NCI-H2196 treated with DMSO at 0.1 percent for 48 hours (cell line): ENCODE measurements at regions not wholly inside any gene's neighbourhood (a gene's known extent, or its start where the extent isn't known, plus 50 kb on each side); places are given as distances from the start of the nearest gene placed in this dataset.
"Not testable (repeated sequence)": the region's sequence is repeated elsewhere in the genome, so short reads cannot be mapped to it uniquely, and the experiment has no call there.

Experiments
- DNase-seq: peaks from one replicate; lab custom pipeline; 2025; ENCODE audit not compliant: unreplicated experiment; lab: John Stamatoyannopoulos, UW

DNA sequence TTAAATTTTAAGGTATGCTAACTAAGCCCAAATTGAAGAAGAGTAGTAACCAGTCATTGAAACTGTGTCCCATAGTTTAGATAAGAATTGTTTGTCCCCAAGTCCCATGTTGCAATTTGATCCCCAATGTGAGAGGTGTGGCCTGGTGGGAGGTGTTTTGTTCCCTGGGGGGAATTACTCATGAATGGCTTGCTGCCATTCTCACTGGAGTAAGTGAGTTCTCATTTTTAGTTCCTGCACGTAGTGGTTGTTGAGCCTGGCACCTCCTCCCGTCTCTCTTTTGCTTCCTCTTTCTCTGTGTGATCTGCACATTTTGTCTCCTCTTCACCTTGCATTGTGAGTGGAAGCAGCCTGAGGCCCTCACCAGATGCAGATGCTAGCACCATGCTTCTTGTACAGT is 1271.0 kb downstream of the NSUN3 start:
- no peak for DNase-seq

DNA sequence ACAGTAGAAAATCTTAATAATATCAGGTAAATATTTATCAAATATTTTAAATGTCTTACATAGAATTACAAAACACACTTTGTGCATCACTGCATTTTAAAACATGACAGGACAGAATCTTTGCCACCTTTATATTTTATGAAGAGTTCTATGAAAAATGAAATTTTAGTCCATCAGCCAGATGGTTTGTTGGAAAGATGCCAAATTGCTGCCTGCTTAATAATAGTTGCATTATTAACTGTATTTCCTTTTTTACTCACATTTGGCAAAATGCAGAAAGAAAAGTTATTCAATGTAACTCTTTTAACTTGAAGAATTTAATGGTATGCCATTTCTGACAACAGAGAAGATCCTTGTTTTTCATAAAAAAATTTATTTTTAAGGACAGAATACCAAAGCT is 1271.6 kb downstream of the NSUN3 start:
- no peak for DNase-seq

DNA sequence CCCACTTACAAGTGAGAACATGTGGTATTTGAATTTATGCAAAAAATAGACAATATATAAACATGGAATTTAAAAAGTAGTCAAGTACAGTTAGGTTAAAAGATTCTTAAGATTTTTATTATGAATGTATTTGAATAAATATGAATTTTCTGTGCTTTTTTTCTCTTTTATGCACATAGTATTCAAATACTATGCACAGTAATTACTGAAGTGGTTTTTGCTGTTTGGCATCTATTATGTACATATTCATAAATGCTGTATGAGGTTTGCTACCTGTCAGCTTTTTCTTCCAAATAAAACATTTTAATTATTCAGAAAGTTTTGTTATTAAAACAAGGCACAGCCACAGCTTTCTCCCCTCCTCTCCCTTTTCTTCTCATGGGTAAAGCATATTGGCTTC is 1272.7 kb downstream of the NSUN3 start:
- no peak for DNase-seq

DNA sequence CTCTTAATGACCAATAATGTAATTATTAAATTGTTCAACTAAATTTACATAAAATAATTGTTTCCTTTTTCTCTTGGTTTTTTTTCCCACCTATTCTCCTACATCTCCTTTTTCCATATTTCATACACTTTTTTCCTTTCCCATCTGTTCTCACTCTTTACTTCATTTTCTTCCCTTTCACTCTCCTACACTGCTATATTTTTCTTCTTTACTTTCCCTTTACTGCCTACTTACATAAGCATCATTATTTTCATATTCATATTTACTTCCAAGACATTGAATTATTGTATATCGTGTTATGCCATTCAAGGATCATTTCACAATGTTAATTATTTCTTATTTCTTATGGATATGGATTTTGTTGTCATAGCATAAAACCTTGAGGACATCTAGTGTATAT is 1275.6 kb downstream of the NSUN3 start:
- DNase-seq: no peak

DNA sequence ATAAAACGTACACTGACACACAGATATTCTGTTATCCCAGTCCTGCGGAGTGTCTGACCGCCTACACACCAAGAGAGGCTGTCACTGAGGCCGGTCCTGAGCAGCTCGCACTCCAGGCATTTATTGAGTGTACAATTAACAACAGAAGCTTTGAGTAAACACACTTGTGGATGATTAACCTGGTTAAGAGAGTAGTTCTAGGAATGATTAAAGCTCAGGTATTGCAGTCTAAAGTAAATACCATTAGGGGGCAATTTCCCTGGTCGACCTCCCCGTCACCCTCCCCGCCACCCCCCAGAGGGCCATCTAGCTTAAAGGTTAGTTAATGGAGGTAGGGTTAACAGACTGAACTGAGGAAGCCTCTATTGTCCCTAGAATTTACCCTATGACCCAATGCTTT is 1278.5 kb downstream of the NSUN3 start:
- DNase-seq: no peak

DNA sequence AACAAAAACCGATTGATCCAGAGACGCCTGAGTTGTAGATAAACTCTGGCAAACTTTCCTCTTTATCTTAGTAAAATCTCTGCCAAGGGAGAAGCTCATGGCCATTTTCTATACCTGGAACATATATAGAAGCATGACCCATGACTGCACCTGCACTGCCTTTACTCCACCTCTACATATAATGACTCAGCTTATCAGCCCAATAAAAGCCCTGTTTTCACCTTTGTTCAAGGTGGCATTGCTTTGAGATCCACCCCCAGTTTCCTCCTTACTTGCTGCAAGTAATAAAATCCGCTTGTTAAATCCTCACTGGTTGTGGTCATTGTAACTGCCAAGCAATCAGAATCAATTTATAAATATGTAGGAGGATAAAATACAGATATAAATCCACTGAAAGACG is 1280.4 kb downstream of the NSUN3 start:
- no peak for DNase-seq

DNA sequence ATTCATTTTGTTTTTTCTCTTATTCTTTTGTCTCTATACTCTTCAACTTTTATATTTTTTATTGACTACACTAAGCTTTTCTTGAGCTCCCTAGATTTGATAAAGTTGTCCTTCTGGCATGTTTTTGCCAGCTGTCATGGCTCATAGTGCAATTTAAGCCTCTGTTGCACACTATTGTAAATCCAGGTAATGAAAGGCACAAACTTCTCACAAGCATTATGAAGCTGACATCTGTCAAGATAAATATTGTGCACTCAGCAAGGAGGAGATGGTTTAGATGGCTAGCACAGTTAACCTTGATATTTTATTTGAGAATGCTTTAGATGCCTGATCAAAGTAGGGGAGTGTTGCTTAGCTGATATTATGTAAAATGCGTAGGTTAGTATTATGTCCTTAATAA is 1280.9 kb downstream of the NSUN3 start:
- no peak for DNase-seq

DNA sequence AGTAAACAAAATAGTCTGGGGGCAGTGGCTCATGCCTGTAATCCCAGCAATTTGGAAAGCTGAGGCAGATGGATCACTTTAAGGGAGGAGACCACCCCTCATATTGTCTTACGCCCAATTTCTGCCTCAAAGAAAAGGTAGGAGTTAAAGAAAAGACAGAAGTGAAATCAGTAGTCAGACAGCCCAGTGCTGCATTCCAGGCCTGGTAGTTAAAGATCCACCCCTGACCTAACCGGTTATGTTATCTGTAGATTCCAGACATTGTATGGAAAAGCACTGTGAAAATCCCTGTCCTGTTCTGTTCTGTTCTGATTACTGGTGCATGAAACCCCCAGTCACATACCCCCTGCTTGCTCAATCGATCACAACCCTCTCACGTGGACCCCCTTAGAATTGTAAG is 1285.1 kb downstream of the NSUN3 start:
- not testable (repeated sequence) for DNase-seq

DNA sequence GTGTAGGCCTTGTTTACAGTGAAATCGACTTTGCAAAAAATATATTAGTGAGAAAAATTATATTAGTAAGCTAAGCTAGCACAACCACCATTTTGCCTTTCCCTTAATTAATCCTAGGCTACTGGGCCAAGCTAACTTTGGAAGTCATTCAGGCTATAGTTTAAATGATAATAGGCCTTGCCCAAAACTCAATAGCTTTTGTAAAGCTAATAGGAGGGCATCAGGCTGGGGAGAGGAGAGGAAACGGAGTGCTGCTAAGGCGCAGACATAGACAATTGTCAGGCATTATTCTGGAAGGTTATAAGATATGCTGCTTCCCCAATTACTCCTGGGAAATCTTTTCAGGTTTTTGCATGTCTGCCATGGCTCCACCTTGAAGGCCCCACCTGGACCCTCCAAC is 1286.0 kb downstream of the NSUN3 start:
- DNase-seq: no peak

DNA sequence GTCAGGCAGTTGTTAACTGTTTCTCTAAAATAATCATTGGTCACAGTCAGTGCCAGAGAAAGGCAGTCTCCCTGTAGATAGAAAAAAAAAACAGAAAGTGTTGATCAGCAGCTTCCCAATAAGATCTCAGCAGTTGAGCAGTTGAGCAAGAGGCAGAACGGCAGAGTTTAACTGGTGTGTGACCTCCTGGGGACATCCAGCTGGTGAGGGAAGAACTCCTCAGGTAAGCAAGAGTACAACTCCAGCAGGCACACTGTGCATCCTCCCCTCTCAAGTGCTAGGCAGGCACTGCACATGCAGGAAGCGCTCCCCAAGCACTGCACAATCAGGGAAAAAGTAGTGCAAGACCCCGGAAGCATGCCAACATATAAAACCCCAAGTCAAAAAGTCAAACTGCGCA is 1287.2 kb downstream of the NSUN3 start:
- no peak for DNase-seq

DNA sequence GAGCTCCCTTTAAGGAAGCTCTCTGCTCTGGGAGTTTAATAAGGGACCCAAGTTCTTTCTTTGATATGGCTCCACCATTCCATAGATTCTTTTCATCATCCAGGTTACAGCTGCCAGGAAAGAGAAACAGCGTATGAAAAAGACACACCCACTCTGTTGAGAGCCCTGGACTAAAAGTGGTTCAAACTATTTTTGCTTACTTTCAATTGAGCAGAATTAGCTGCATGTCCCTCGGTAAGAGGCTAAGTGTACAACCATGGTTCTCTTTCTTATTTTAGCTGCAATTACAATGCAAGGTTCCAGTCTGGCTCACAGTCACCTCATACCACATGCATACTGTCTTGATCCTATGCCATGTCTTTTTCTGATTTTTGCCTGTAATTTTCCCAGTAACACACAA is 1288.3 kb downstream of the NSUN3 start:
- DNase-seq: no peak

DNA sequence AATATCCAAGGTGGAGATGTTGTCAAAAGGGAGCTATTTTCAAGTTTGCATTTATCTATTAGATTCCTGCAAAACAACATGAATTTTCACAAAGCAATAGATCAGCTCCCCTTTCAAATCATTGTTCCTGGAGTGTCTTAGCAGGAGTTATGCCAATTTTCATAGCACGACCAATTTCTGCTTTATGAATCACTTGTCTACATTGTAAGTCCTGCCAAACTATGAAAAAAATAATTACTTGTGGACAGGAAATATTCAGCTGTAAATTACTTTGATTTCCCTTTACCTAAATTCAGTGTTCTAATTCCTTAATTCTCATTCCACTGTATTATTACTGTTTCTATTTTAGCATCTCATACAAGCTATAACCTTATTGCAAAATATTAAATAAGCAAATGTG is 1289.6 kb downstream of the NSUN3 start:
- DNase-seq: no peak

DNA sequence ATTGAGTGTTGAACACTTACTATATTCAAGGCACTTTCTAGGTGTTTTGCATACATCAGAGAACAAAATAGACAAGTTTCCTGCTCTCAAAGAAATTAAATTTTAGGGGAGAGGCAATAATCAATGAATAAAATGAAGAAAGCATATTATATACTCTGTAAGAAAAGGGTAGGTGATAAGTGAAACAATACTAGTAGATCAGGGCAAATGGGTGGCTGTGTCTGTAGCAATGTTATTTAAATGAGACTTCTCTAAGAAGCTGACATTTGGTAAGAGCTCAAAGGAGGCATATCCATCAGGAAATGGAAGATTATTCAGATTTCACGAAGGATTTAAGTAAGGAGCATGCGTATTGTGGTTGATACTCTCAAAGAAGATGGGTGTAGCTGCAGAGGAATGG is 1291.6 kb downstream of the NSUN3 start:
- DNase-seq: no peak

DNA sequence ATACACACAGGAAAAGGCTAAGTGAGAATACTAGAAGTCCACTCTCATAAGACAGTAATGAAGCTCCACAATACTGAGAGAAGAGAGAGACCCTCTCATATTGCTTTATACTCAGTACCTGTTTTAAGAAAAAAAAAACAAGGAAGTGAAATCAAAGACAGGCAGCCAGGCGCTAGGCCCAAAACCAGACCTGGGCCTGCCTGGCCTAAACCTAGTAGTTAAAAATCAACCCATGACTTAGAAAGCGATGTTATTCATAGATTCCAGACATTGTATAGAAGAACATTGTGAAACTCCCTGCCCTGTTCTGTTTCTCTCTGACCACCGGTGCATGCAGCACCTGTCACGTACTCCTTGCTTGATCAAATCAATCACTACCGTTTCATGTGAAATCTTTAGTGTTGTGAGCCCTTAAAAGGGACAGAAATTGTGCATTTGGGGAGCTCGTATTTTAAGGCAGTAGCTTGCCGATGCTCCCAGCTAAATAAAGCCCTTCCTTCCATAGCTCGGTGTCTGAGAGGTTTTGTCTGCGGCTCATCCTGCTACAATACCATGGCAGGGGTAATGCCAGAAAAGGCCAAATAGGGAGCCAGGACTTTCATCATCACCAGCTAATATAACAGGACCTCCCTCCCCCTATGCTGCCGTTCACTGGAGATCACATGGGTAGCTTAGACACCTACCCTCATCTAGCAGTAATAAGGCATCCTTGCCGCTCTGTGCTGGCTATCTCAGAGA is 1294.1 kb downstream of the NSUN3 start:
- DNase-seq: no peak

DNA sequence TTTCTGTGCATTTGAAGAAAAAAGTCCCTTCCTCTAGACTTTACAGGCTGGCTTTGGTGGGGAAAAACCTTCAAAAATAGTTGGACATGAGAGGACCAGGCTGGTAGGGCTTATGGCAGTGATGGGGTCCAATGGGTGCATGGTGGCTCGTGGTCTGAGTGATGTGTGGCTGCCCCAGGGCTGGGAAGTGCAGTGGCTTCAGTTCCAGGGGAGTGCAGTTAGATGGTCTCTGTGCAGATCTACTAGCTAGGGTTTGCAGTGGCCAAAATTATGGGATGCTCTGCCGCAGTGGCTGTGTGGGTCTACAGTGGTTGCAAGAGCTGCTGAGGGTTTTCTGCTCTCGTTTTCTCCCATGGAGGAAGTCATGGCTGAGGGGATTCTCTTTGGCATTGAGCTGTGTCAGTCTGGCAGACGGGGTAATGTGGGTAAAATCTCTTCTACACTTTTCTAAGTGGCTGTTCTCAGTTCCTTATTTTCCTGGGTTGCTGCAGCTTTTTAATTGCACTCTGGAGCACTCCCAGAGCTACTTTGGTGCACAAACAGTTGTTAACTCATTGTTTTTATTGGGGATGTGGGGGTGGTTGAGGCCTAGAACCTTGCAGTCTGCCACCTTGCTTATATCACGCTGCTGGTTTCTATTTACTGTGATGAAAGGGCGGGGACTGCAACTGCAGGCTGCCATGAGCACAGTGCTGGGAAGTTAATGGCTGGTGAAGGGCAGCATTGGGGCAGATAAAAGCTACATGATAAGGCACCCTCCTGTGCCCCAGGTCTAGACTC is 1324.6 kb downstream of the NSUN3 start:
- DNase-seq: no peak

DNA sequence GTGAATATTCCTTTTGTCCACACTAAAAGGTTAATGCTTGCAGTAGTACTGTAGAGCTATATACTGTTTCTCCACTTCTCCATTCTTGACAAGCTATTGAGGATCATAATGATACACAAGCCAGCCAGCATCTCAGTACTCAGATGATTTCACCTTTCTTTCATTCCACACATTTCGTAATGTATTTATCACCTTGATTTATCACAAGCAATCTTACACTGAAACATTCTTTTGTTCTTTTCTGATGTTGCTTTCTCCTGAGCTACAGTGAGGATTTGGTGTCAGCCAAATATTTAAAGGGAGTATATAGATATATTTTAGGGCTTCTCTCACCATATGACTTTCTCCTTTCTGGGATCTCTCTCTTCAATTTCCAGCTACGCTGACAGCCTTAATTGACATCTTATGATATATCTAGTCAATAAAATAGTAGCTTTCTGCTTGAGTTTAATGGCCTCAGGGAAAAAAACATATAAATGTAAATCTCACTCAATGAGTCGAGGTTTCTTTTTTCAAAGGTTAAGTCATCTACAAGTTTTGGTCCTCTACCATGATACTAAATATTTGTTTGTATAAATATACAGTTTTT is 1327.0 kb downstream of the NSUN3 start:
- no peak for DNase-seq

DNA sequence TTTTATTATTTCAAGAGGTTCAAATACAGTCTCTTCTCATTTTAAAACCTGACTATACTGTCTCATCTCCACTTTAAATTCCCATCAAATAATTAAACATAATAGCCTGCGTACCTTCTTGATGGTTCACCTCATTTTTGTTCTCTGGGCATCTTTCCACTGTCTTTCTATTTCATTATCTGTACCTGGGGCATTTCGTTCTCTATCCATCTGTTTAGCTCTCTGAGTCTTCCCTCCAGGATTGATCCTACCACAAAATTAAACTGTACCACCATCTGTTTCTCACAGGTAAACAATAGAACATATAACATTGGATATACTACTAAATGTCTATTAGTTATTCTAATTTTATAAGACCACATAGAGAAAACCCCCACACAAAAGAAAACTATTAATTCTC is 1331.4 kb downstream of the NSUN3 start:
- DNase-seq: no peak

DNA sequence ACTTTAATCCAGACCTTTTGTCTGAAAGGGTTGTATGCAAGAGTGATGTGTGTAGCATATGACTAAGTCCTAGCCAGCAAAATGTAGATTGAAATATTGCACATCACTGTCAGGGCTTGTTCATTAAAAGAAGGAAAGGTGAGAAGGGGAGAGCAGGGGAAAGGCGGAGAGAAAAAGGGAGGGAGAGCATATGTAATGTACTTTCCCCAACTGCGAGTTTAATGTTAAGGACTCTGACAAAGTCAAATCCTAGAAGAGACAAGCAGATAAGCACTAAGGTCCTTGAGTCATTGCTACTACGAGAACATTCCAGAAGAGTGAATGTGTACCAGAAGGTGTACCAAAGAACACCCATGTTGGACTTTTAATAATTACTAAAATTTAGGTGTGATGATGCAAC is 1336.7 kb downstream of the NSUN3 start:
- DNase-seq: no peak

DNA sequence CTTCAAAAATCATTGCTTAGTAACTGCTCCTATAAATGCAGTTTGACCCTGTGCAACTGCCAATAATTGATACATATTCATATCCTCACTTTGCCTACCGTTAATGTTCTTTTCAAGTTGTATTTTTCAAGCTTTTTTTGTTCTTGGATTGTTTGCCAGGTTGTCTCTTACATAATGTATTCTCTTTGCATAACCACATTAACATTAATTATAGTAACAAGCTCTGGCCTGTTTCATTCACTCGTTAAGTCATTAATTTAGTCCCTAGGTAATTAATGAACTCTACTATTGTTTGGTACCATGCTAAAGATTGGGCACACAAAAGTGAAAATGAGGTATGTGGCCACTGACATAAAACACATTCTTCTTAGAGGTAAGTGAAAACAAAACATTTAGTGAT is 1338.8 kb downstream of the NSUN3 start:
- no peak for DNase-seq

DNA sequence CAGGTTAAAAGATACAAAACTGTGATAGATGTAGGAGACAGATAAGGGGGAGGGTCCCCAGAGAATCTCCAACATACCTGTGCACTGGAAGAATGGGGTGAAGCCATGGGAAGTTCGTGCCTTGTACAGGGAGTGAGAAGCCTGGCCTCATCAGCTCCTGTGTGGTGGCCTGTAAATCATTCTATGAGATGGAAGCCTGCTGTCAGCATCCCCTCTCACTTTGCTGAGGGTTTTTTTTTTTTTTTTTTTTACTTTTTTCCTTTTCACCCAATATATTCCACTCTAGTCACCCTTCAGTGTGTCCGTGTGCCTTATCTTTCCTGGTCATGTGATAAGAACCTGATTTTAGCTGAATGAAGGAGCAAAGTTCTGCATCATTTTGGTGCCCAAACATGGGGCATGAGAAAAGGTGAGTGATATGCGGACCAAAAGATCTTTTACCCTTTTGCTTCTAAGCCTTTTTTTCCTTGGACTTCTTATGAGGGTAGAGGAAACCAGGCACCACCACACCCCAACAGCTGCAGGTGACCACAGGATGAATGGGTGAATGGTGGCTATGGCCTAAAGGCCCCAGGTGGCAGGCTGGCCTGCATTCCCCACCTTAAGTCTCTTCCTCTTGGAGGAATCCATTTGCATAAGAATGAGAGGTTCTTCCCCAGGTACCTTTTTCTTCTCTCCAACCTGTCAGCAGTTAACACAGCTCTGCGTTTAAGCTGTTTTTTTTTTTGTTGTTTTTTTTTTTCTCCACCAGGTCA is 1345.0 kb downstream of the NSUN3 start:
- DNase-seq: no peak

DNA sequence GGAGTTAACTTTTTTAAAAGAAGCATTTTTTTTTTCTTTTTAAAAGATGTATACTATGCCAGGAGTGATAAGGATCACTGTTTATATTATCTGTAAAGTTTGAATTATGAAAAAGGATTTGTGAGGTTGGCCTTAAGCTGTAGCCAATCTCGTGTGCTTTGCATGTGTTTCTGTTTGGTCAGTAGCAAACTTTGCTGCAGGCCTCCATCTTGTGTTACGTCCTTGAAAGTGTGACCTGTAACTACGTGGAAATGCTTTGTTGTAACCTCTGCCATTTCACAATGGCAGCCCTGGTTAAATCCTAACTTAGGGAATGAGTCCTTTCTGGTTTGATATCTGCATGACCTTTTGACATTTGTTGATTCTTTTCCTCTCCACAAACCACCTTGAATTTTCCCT is 1345.6 kb downstream of the NSUN3 start:
- DNase-seq: no peak

DNA sequence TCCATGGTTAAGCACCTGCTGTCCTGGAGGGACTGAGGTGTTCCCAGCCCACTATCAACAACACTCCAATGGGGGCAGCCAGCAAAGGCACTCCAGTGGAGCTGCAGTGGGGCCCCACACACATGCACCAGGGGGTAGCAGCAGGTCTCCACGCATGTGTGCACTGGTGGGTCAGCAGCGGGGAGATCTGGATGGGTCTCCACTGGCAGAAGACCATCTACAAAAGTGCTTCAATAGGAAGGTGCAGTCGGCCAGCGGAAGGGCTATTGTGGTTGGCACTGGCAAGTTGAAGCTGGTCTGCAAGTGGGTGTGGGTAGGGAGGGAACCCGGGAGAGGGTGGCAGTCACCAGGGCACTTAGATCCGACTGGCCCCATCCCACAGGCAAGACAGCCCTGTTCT is 1355.4 kb downstream of the NSUN3 start:
- no peak for DNase-seq
